Stomach (tissue), 8 donors: ENCODE measurements at regions not wholly inside any gene's neighbourhood (a gene's known extent, or its start where the extent isn't known, plus 50 kb on each side); places are given as distances from the start of the nearest gene placed in this dataset.
"Not testable (repeated sequence)": the region's sequence is repeated elsewhere in the genome, so short reads cannot be mapped to it uniquely, and the experiment has no call there.

Experiments used
- DNase-seq, 2 donors: peaks; one replicate each; pipeline versions ENCODE4 v3.0.0 to v3.0.0-alpha.2; 2013 to 2019
- H3K27ac ChIP-seq, 5 donors: fragments of 200-600 bp in 4 of 5; sonication (generic) in 4 of 5; one replicate each; pipeline ENCODE4 v1.5.1; 2013 to 2019; ENCODE audit warnings: mild to moderate bottlenecking in 1 of 5, moderate library complexity in 1 of 5
- H3K27me3 ChIP-seq, 3 donors: fragments of 200-600 bp; sonication (generic); one replicate each; pipeline ENCODE4 v1.5.1; 2017 to 2019; ENCODE audit warnings: mixed run types in 1 of 3
- H3K36me3 ChIP-seq, 4 donors: fragments of 200-600 bp; sonication (generic); 1 replicate in 3 of 4; 2 replicates in 1 of 4; pipeline ENCODE4 v1.5.1; 2016 to 2019
- H3K4me1 ChIP-seq, 4 donors: fragments of 200-600 bp; sonication (generic); one replicate each; pipeline ENCODE4 v1.5.1; 2016 to 2019
- H3K4me3 ChIP-seq, 4 donors: fragments of 200-600 bp; sonication (generic) in 3 of 4; one replicate each; pipeline ENCODE4 v1.5.1; 2016 to 2019; ENCODE audit warnings: mild to moderate bottlenecking in 1 of 4
- H3K9me3 ChIP-seq, 4 donors: fragments of 200-600 bp; sonication (generic); one replicate each; pipeline ENCODE4 v1.5.1; 2016 to 2019
- EP300 ChIP-seq: sonication (generic); formaldehyde crosslinking; IDR thresholded peaks from one replicate; pipeline ENCODE4 v1.6.1; 2017; ENCODE audit warnings: antibody characterized with exemption
- POLR2A ChIP-seq, 4 donors: fragments of 450-650 bp; IDR thresholded peaks; one replicate each; pipeline ENCODE4 v1.6.1; 2016; ENCODE audit warnings: antibody characterized with exemption in 4 of 4, control low read depth in 2 of 4, mild to moderate bottlenecking in 1 of 4, moderate library complexity in 1 of 4
- POLR2AphosphoS5 ChIP-seq, 3 donors: sonication (generic); formaldehyde crosslinking; IDR thresholded peaks; one replicate each; pipeline ENCODE4 v1.6.1; 2016; ENCODE audit warnings: antibody characterized with exemption in 3 of 3
- WGBS, 5 donors: extraction: QIAGEN DNeasy Blood & Tissue Kit in 3 of 5; methylation state at CpG; one replicate each; pipeline versions ENCODE4 v1.1.5 to v1.1.7; 2013 to 2018; 5-methylcytosine and 5-hydroxymethylcytosine counted together
- intact Hi-C: fragments of 100-400 bp; cut with DNase I; formaldehyde crosslinking; loops from one replicate; pipeline ENCODE4 v1.15.1; 2023; ENCODE audit warnings: low total_unique reads
- TF ChIP-seq, protein P1 (sequence below), 7 experiments: fragments of 450-650 bp in 4 of 7; fragments of 200-600 bp in 3 of 7; sonication (generic) in 3 of 7; IDR thresholded peaks; one replicate each; pipeline ENCODE4 v1.5.1; 2016 to 2019; ENCODE audit warnings: antibody characterized with exemption in 7 of 7, control low read depth in 2 of 7, mild to moderate bottlenecking in 1 of 7
- donor health status: healthy with polysubstance abuse.
- donor health status: Bipolar disorder and iron deficiency.
- donor health status: healthy.

DNA sequence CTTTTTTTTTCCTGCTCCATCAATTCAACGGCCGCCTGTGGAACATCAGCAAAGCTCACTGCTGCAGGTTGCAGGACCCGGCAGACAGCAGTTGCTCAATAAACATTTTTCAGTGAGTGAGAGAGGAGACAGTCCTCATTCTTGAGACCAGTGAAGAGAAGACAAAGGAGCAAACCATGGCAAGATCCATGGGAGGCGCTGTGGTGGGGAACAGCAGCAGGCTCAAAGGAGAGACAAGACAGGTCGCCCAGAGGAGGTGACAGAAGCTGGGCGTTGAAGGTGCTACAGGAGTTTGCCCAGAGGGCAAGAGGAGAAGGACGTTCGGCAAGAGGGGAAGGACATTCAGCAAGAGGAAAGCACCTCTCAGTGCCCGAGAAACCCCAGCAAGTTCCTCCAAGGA is 74.5 kb upstream of the FGFR2 start:
- DNase-seq, result no peak
- Histone ChIP-seq H3K4me1 (peaks cover 0 to 16% (median 10%) of the 10 kb centered on the region in 4 donors), H3K9me3 (peaks cover 0 to 8% (median 7%) of the 10 kb centered on the region in 4 donors), H3K4me3 (no peak overlapping the region), H3K27me3 (no peaks in the 10 kb centered on the region), H3K27ac (no peak overlapping the region), H3K36me3 (no peaks in the 10 kb centered on the region)
- TF ChIP-seq EP300 (no peak), POLR2AphosphoS5 (IDR thresholded peaks at IDR 0.05) (no peak), POLR2A (IDR thresholded peaks at IDR 0.05) (no peak)
- TF ChIP-seq, protein P1, sequence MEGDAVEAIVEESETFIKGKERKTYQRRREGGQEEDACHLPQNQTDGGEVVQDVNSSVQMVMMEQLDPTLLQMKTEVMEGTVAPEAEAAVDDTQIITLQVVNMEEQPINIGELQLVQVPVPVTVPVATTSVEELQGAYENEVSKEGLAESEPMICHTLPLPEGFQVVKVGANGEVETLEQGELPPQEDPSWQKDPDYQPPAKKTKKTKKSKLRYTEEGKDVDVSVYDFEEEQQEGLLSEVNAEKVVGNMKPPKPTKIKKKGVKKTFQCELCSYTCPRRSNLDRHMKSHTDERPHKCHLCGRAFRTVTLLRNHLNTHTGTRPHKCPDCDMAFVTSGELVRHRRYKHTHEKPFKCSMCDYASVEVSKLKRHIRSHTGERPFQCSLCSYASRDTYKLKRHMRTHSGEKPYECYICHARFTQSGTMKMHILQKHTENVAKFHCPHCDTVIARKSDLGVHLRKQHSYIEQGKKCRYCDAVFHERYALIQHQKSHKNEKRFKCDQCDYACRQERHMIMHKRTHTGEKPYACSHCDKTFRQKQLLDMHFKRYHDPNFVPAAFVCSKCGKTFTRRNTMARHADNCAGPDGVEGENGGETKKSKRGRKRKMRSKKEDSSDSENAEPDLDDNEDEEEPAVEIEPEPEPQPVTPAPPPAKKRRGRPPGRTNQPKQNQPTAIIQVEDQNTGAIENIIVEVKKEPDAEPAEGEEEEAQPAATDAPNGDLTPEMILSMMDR (IDR thresholded peaks at IDR 0.05), result no peak
- 84 to 93% (median 89%) methylated on average over 9 of the region's 9 CpGs for WGBS, 5 donors
- intact Hi-C loops, result no loop called here

GRCh38 chr10:121669840-121670239 is 71.6 kb upstream of the FGFR2 start:
- intact Hi-C loops, H3K4me3 ChIP-seq, H3K36me3 ChIP-seq, H3K27me3 ChIP-seq, H3K9me3 ChIP-seq, H3K27ac ChIP-seq, DNase-seq: not testable (repeated sequence)
- 87 to 96% (median 95%) methylated on average over 7 of the region's 7 CpGs for WGBS, 5 donors
- H3K4me1 ChIP-seq, result peaks cover 0 to 18% (median 12%) of the 10 kb centered on the region in 4 donors

GRCh38 chr10:121669028-121669374 is 70.8 kb upstream of the FGFR2 start:
- peak overlapping the region in 1 of 4 donors; percentile 7 for H3K4me3 ChIP-seq
- peaks cover 0 to 18% (median 12%) of the 10 kb centered on the region in 4 donors for H3K4me1 ChIP-seq
- TF ChIP-seq POLR2A (IDR thresholded peaks at IDR 0.05) (no peak), POLR2AphosphoS5 (IDR thresholded peaks at IDR 0.05) (no peak), EP300 (no peak)
- TF ChIP-seq, protein P1 (IDR thresholded peaks at IDR 0.05), result no peak
- H3K9me3 ChIP-seq, result no peaks in the 10 kb centered on the region
- intact Hi-C loops, result no loop called here
- no peaks in the 10 kb centered on the region for H3K36me3 ChIP-seq
- H3K27me3 ChIP-seq, result no peaks in the 10 kb centered on the region
- DNase-seq, result no peak
- H3K27ac ChIP-seq, result peak overlapping the region in 3 of 5 donors; percentile 21 to 77 (median 72)
- WGBS, 5 donors, result 13 to 28% (median 21%) methylated on average over 6 of the region's 6 CpGs

- 9 to 19% (median 12%) methylated on average over 9 of the region's 9 CpGs for WGBS, 5 donors
- intact Hi-C loops, result no loop called here
- H3K4me3 ChIP-seq, result peak overlapping the region in 1 of 4 donors; percentile 7
- no peaks in the 10 kb centered on the region for H3K36me3 ChIP-seq
- H3K27ac ChIP-seq, result peak overlapping the region in 4 of 5 donors; percentile 21 to 77 (median 56)
- H3K9me3 ChIP-seq, result no peaks in the 10 kb centered on the region
- H3K4me1 ChIP-seq, result peaks cover 0 to 18% (median 12%) of the 10 kb centered on the region in 4 donors
- TF ChIP-seq POLR2AphosphoS5 (IDR thresholded peaks at IDR 0.05) (no peak), POLR2A (IDR thresholded peaks at IDR 0.05) (no peak), EP300 (no peak)
- TF ChIP-seq, protein P1 (IDR thresholded peaks at IDR 0.05), result no peak
- H3K27me3 ChIP-seq, result no peaks in the 10 kb centered on the region
- DNase-seq, result peak; percentile 60 to 88
These were observed 70.2 kb upstream of the FGFR2 start for GRCh38 chr10:121668314-121669027.

DNA sequence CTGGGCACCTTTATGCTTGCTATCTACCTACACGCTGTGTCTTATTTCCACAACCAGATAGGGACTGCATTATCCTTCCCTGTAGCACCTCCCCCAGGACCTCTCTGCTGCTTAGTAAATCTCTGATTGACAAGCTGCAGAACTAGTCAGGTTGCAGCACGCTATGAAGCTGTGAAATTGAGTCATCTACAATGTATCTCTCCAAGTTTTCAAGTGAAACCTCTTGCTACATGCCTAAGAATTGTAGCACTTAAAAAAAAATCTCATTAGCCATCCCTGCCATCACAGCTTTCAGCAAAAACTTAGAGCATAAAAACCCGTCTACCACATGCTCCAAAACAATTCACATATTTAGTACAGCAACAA is 69.7 kb upstream of the FGFR2 start:
- Histone ChIP-seq H3K27me3 (no peaks in the 10 kb centered on the region), H3K27ac (peak overlapping the region in 2 of 5 donors; percentile 72 to 77), H3K9me3 (no peaks in the 10 kb centered on the region), H3K4me1 (peaks cover 0 to 18% (median 12%) of the 10 kb centered on the region in 4 donors), H3K4me3 (no peak overlapping the region), H3K36me3 (no peaks in the 10 kb centered on the region)
- peak in 1 of 2 donors; percentile 28 for DNase-seq
- intact Hi-C loops, result no loop called here
- TF ChIP-seq, protein P1 (IDR thresholded peaks at IDR 0.05), result no peak
- 56 to 63% (median 62%) methylated on average over 3 of the region's 3 CpGs for WGBS, 5 donors
